Heart left ventricle (tissue), 13 donors: ENCODE measurements at regions not wholly inside any gene's neighbourhood (a gene's known extent, or its start where the extent isn't known, plus 50 kb on each side); places are given as distances from the start of the nearest gene placed in this dataset.

Experiments used
- CTCF ChIP-seq, 12 donors: fragments of 200-600 bp; sonication (generic) in 4 of 12; IDR thresholded peaks; one replicate each; pipeline versions ENCODE4 v1.5.0 to v1.8.0; 2018 to 2022; ENCODE audit warnings: antibody characterized with exemption in 12 of 12, mild to moderate bottlenecking in 5 of 12
- POLR2A ChIP-seq, 2 donors: fragments of 450-650 bp; IDR thresholded peaks; one replicate each; pipeline ENCODE4 v1.6.1; 2017; ENCODE audit warnings: antibody characterized with exemption in 2 of 2, mild to moderate bottlenecking in 2 of 2, moderate library complexity in 2 of 2
- donor health status: ischemic (EF 13 %, LVEDD 7.1; RV severe dilation, severe dysfunction).
- donor health status: DM: no; HTN: yes; CAD: no.
- donor health status: DM: no; HTN: no; CAD: no.
- donor health status: ischemic (EF 25% LVEDD 6.9; RV normal size, moderate dysfunction).
- donor health status: ischemic (EF 25% LVEDD 5.7; RV mildly dilated, moderate dysfunction).
- donor health status: ischemic (EF 35%, LVEDD 5.7; RV mildly dilated, moderate dysfunction).
- donor health status: nonischemic (EF 11% LVEDD 7.7; RV severe dilation, severe dysfunction).
- donor health status: DM: yes; HTN: yes; CAD: no.
- donor health status: PGD.
- donor health status: ischemic (EF 29% LVEDD 5.4; RV normal size, mild dysfunction).
- donor health status: nonischemic (EF 23%, LVEDD 6.1; RV moderate dilation, normal function).

- TF ChIP-seq CTCF (IDR thresholded peaks at IDR 0.05) = no peak
- no peak for TF ChIP-seq POLR2A (IDR thresholded peaks at IDR 0.05)
Observed at GRCh38 chr6:967701-968100, 274.8 kb upstream of the EXOC2 start.
